Activated T-cell treated with anti-CD3 and anti-CD28 coated beads for 24 hours (primary cell): ENCODE measurements at regions not wholly inside any gene's neighbourhood (a gene's known extent, or its start where the extent isn't known, plus 50 kb on each side); places are given as distances from the start of the nearest gene placed in this dataset.
"Not testable (repeated sequence)": the region's sequence is repeated elsewhere in the genome, so short reads cannot be mapped to it uniquely, and the experiment has no call there.

Experiments used
- DNase-seq: peaks from one replicate; pipeline ENCODE4 v3.0.0-alpha.2; 2020; ENCODE audit warnings: low read depth

GRCh38 chr17:5869041-5869745 is 201.0 kb upstream of the WSCD1 start:
- no peak for DNase-seq

GRCh38 chr17:5870231-5870953 is 199.8 kb upstream of the WSCD1 start:
- no peak for DNase-seq

GRCh38 chr17:5871666-5872065 is 198.5 kb upstream of the WSCD1 start:
- DNase-seq, result no peak

GRCh38 chr17:5872831-5873230 is 197.3 kb upstream of the WSCD1 start:
- no peak for DNase-seq

- no peak for DNase-seq
Measured at GRCh38 chr17:5873781-5874180, 196.4 kb upstream of the WSCD1 start.

- DNase-seq, result no peak
Measured at GRCh38 chr17:5874486-5874885, 195.7 kb upstream of the WSCD1 start.

- DNase-seq, result no peak
Measured at GRCh38 chr17:5877366-5877765, 192.8 kb upstream of the WSCD1 start.

GRCh38 chr17:5877948-5878347 is 192.2 kb upstream of the WSCD1 start:
- no peak for DNase-seq

- no peak for DNase-seq
Measured at GRCh38 chr17:5881849-5882248, 188.3 kb upstream of the WSCD1 start.

- no peak for DNase-seq
Measured at GRCh38 chr17:5883775-5884665, 186.2 kb upstream of the WSCD1 start.

- no peak for DNase-seq
Measured at GRCh38 chr17:5885336-5885735, 184.8 kb upstream of the WSCD1 start.

- DNase-seq, result no peak
Measured at GRCh38 chr17:5888811-5889210, 181.4 kb upstream of the WSCD1 start.

GRCh38 chr17:5892921-5893675 is 177.1 kb upstream of the WSCD1 start:
- no peak for DNase-seq

GRCh38 chr17:5893741-5894140 is 176.4 kb upstream of the WSCD1 start:
- no peak for DNase-seq

- no peak for DNase-seq
Measured at GRCh38 chr17:5895276-5895675, 174.9 kb upstream of the WSCD1 start.

GRCh38 chr17:5896215-5896614 is 174.0 kb upstream of the WSCD1 start:
- no peak for DNase-seq

GRCh38 chr17:5897275-5897911 is 172.8 kb upstream of the WSCD1 start:
- DNase-seq, result no peak

- DNase-seq, result not testable (repeated sequence)
Measured at GRCh38 chr17:5897981-5898380, 172.2 kb upstream of the WSCD1 start.

GRCh38 chr17:5898406-5898805 is 171.8 kb upstream of the WSCD1 start:
- no peak for DNase-seq

- no peak for DNase-seq
Measured at GRCh38 chr17:5899496-5900195, 170.5 kb upstream of the WSCD1 start.

- no peak for DNase-seq
Measured at GRCh38 chr17:5901731-5902130, 168.4 kb upstream of the WSCD1 start.
